HepG2 (cell line): ENCODE measurements at regions not wholly inside any gene's neighbourhood (a gene's known extent, or its start where the extent isn't known, plus 50 kb on each side); places are given as distances from the start of the nearest gene placed in this dataset.

Source experiments
- ATAC-seq: fragments of 200-7000 bp; cut with Tn5 transposase; 3 replicates; pipeline ENCODE4 v1.9.1; 2020; ENCODE audit warnings: mild to moderate bottlenecking, moderate library complexity
- BruUV-seq: library from RNA; stranded (reverse); fragments of 400-500 nt; replicated peaks from 2 replicates; lab custom pipeline; 2021; lab: Mats Ljungman, UMichigan
- CTCF ChIA-PET: fragments of 300-600 bp; formaldehyde crosslinking; extraction: SDS; loops from one replicate; lab custom pipeline; 2021; ENCODE audit warnings: low total read pairs, inconsistent platforms, low intra/inter-chr PET ratio; lab: Yijun Ruan, JAX
- POLR2A ChIA-PET: fragments of 350-600 bp; sonication (Branson Sonifier 250); formaldehyde crosslinking; loops from one replicate; lab custom pipeline; 2020; ENCODE audit warnings: antibody characterized with exemption, inconsistent platforms; lab: Yijun Ruan, JAX
- DNase-seq: peaks from one replicate; pipeline ENCODE4 v3.0.0-alpha.2; 2015; ENCODE audit warnings: low spot score
- FAIRE-seq: peaks from 3 replicates; lab custom pipeline; 2011; peaks lifted over from hg19 to GRCh38; lab: Jason Lieb, UNC
- H2AFZ ChIP-seq: one replicate; pipeline ENCODE4 v1.6.1; 2011; ENCODE audit warnings: low read length, inconsistent platforms
- H3K27ac ChIP-seq: fragments of 300-600 bp; 3 replicates; pipeline ENCODE4 v1.8.0; 2011; ENCODE audit warnings: mixed run types, mild to moderate bottlenecking, mixed read lengths, low read length, inconsistent platforms; ENCODE audit not compliant: insufficient read depth; ENCODE audit errors: extremely low read length
- H3K27me3 ChIP-seq, 2 experiments: fragments of 200-600 bp in 1 of 2; 2 replicates in 1 of 2; 3 replicates in 1 of 2; pipeline versions ENCODE4 v1.6.0 to v1.8.0; 2011; ENCODE audit warnings: low read length in 2 of 2, mild to moderate bottlenecking in 2 of 2, moderate library complexity in 2 of 2, inconsistent platforms in 1 of 2; ENCODE audit not compliant: insufficient read depth in 2 of 2, control insufficient read depth in 1 of 2
- H3K36me3 ChIP-seq, 2 experiments: fragments of 200-600 bp in 1 of 2; replicated peaks in 1 of 2; 2 replicates in 1 of 2; 3 replicates in 1 of 2; pipeline versions ENCODE4 v1.5.1 to v1.8.0; 2011; ENCODE audit warnings: low read length in 2 of 2, inconsistent platforms in 1 of 2; ENCODE audit not compliant: insufficient read depth in 2 of 2, control insufficient read depth in 1 of 2
- H3K4me1 ChIP-seq: 2 replicates; pipeline ENCODE4 v1.5.1; 2012; ENCODE audit warnings: low read length, inconsistent platforms; ENCODE audit not compliant: insufficient read depth
- H3K4me2 ChIP-seq: 2 replicates; pipeline ENCODE4 v1.6.0; 2011; ENCODE audit warnings: low read depth, low read length, inconsistent platforms
- H3K4me3 ChIP-seq, 3 experiments: fragments of 200-600 bp in 1 of 3; sonication (generic), shearing (Covaris generic) in 1 of 3; replicated peaks in 1 of 3; 2 replicates each; pipeline ENCODE4 v1.5.1; 2011 to 2016; ENCODE audit warnings: low read length in 3 of 3, inconsistent platforms in 2 of 3, low read depth in 2 of 3, mild to moderate bottlenecking in 2 of 3, control low read depth in 1 of 3, mixed read lengths in 1 of 3; ENCODE audit not compliant: insufficient read depth in 1 of 3
- H3K79me2 ChIP-seq: one replicate; pipeline ENCODE4 v1.6.1; 2011; ENCODE audit warnings: low read length, inconsistent platforms; ENCODE audit not compliant: insufficient read depth
- H3K9ac ChIP-seq: 2 replicates; pipeline ENCODE4 v1.6.0; 2011; ENCODE audit warnings: mild to moderate bottlenecking, low read depth, low read length, inconsistent platforms; ENCODE audit not compliant: insufficient read depth
- H3K9me3 ChIP-seq: 2 replicates; pipeline ENCODE4 v1.5.1; 2012; ENCODE audit warnings: mild to moderate bottlenecking, low read length
- H4K20me1 ChIP-seq: 2 replicates; pipeline ENCODE4 v1.6.0; 2011; ENCODE audit warnings: inconsistent platforms, mild to moderate bottlenecking, low read length, moderate library complexity; ENCODE audit not compliant: insufficient read depth
- CEBPB ChIP-seq: IDR thresholded peaks from 2 replicates; pipeline ENCODE4 v1.6.1; 2011; ENCODE audit warnings: low read depth, low read length, improper control_type of control experiment, borderline replicate concordance
- HOXD1 ChIP-seq: sonication (generic); formaldehyde crosslinking; IDR thresholded peaks from 2 replicates; pipeline ENCODE4 v1.5.0; 2020; ENCODE audit warnings: missing genetic modification reagents
- RFX3 ChIP-seq: IDR thresholded peaks from 2 replicates; pipeline ENCODE4 v1.6.1; 2016; ENCODE audit warnings: missing biosample characterization, missing genetic modification reagents
- RFX5 ChIP-seq: IDR thresholded peaks from 2 replicates; pipeline ENCODE4 v1.6.1; 2011; ENCODE audit warnings: low read depth, low read length, improper control_type of control experiment
- THAP7 ChIP-seq: sonication (generic); formaldehyde crosslinking; IDR thresholded peaks from 2 replicates; pipeline ENCODE4 v1.8.1; 2023; ENCODE audit warnings: mild to moderate bottlenecking, missing genetic modification reagents
- ZBTB10 ChIP-seq: sonication (generic); formaldehyde crosslinking; IDR thresholded peaks from 2 replicates; pipeline ENCODE4 v1.4.0; 2020; ENCODE audit warnings: missing genetic modification reagents, borderline replicate concordance
- ZNF256 ChIP-seq: sonication (generic); formaldehyde crosslinking; conservative IDR thresholded peaks from 2 replicates; pipeline ENCODE4 v1.4.0; 2020; ENCODE audit warnings: missing genetic modification reagents
- WGBS: methylation state at CpG from one replicate; pipeline ENCODE4 v1.1.6; 2017; ENCODE audit warnings: low lambda C conversion rate; 5-methylcytosine and 5-hydroxymethylcytosine counted together
- in situ Hi-C: cut with HindIII; loops from 2 replicates; pipeline ENCODE4 v1.10.0; 2017; ENCODE audit warnings: low pct_unique_long_range_greater_than_20kb; ENCODE audit not compliant: extremely low pct_ligation_motif_present
- intact Hi-C: fragments of 100-400 bp; cut with micrococcal nuclease; formaldehyde crosslinking; loops from one replicate; pipeline ENCODE4 v1.10.0; 2022; ENCODE audit not compliant: unreplicated experiment

GRCh38 chr5:40167283-40167682 is 512.4 kb upstream of the PTGER4 start:
- Histone ChIP-seq H3K4me2 (no peak overlapping the region), H3K9ac (no peak overlapping the region), H3K27me3 (no peaks in the 10 kb centered on the region; a peak in 1 of 5 replicates), H2AFZ (no peak overlapping the region), H3K9me3 (peaks cover 45% of the 10 kb centered on the region), H4K20me1 (no peaks in the 10 kb centered on the region), H3K4me1 (no peaks in the 10 kb centered on the region), H3K79me2 (no peaks in the 10 kb centered on the region), H3K27ac (no peak overlapping the region), H3K4me3 (no peak overlapping the region), H3K36me3 (no peaks in the 10 kb centered on the region)
- CTCF ChIA-PET: no interaction called here
- in situ Hi-C loops (no loop called here), intact Hi-C loops (no loop called here)
- WGBS: 0% methylated on average over 3 of the region's 3 CpGs
- DNase-seq: no peak
- no peak for ATAC-seq
- POLR2A ChIA-PET: no interaction called here
- no peak for FAIRE-seq
- BruUV-seq: no TSS peak
- TF ChIP-seq CEBPB (peak; percentile 52; the same call in 1 of the 2 replicates), ZNF256 (CRISPR knock-in tag) (no peak), THAP7 (no peak), RFX3 (CRISPR knock-in tag) (no peak), HOXD1 (no peak)
- TF ChIP-seq, all 625 proteins: peak for 1

GRCh38 chr5:40166802-40167201 is 512.9 kb upstream of the PTGER4 start:
- BruUV-seq: no TSS peak
- no peak for FAIRE-seq
- no peak for ATAC-seq
- Histone ChIP-seq H3K27me3 (no peaks in the 10 kb centered on the region; a peak in 1 of 5 replicates), H3K4me1 (no peaks in the 10 kb centered on the region), H3K9ac (no peak overlapping the region), H3K4me2 (no peak overlapping the region), H3K79me2 (no peaks in the 10 kb centered on the region), H3K9me3 (peaks cover 43% of the 10 kb centered on the region), H3K27ac (no peak overlapping the region), H4K20me1 (no peaks in the 10 kb centered on the region), H3K36me3 (no peaks in the 10 kb centered on the region), H2AFZ (no peak overlapping the region), H3K4me3 (no peak overlapping the region)
- intact Hi-C loops (no loop called here), in situ Hi-C loops (no loop called here)
- ChIA-PET CTCF (no interaction called here), POLR2A (no interaction called here)
- no peak for DNase-seq
- 0% methylated on average over 1 of the region's 1 CpG for WGBS
- no peak for TF ChIP-seq ZBTB10
- no peak for TF ChIP-seq RFX5
